H1 (cell line): ENCODE measurements at regions not wholly inside any gene's neighbourhood (a gene's known extent, or its start where the extent isn't known, plus 50 kb on each side); places are given as distances from the start of the nearest gene placed in this dataset.

ENCODE experiments used
- CTCF ChIA-PET: fragments of 300-600 bp; sonication (Branson Sonifier 250); formaldehyde crosslinking; loops from one replicate; lab custom pipeline; 2021; ENCODE audit not compliant: partially characterized antibody; lab: Charles Lee
- POLR2A ChIA-PET: fragments of 300-600 bp; sonication (Branson Sonifier 250); formaldehyde crosslinking; loops from one replicate; lab custom pipeline; 2021; ENCODE audit warnings: inconsistent platforms; ENCODE audit not compliant: partially characterized antibody; lab: Charles Lee
- DNase-seq, 2 experiments: peaks; one replicate each; pipeline versions ENCODE4 v3.0.0 to v3.0.0-alpha.2; 2010 to 2022; ENCODE audit warnings: low spot score in 2 of 2, low read depth in 1 of 2, mixed read lengths in 1 of 2
- FAIRE-seq: peaks from 2 replicates; lab custom pipeline; 2011; peaks lifted over from hg19 to GRCh38; lab: Jason Lieb, UNC
- H2AFZ ChIP-seq: 2 replicates; pipeline ENCODE4 v1.8.1; 2012; ENCODE audit warnings: low read length, inconsistent platforms
- H2AK5ac ChIP-seq: 2 replicates; pipeline ENCODE4 v1.6.1; 2013; ENCODE audit warnings: low read depth, low read length
- H2BK120ac ChIP-seq: replicated peaks from 2 replicates; pipeline ENCODE3; 2013; ENCODE audit warnings: low read depth, low read length, inconsistent platforms
- H2BK12ac ChIP-seq: 2 replicates; pipeline ENCODE4 v1.6.1; 2013; ENCODE audit warnings: low read depth, low read length
- H2BK15ac ChIP-seq: 2 replicates; pipeline ENCODE4 v1.6.1; 2013; ENCODE audit warnings: low read length
- H2BK20ac ChIP-seq: 2 replicates; pipeline ENCODE4 v1.6.1; 2013; ENCODE audit warnings: low read length
- H2BK5ac ChIP-seq: 2 replicates; pipeline ENCODE4 v1.6.1; 2013; ENCODE audit warnings: low read depth, low read length
- H3K14ac ChIP-seq: 2 replicates; pipeline ENCODE4 v1.6.1; 2013; ENCODE audit warnings: inconsistent platforms; ENCODE audit not compliant: insufficient read length
- H3K18ac ChIP-seq: 2 replicates; pipeline ENCODE4 v1.6.1; 2013; ENCODE audit warnings: low read length; ENCODE audit errors: extremely low read depth
- H3K23ac ChIP-seq: 2 replicates; pipeline ENCODE4 v1.6.1; 2013; ENCODE audit warnings: inconsistent platforms; ENCODE audit not compliant: insufficient read length
- H3K23me2 ChIP-seq: 2 replicates; pipeline ENCODE4 v1.6.1; 2013; ENCODE audit warnings: low read depth, low read length
- H3K27ac ChIP-seq: 2 replicates; pipeline ENCODE4 v1.6.1; 2011; ENCODE audit warnings: low read depth, low read length, inconsistent platforms
- H3K27me3 ChIP-seq, 4 experiments: replicated peaks in 1 of 4; 1 replicate in 1 of 4; 2 replicates in 3 of 4; pipeline versions ENCODE4 v1.6.1 to v1.8.1; 2011 to 2013; ENCODE audit warnings: low read length in 3 of 4, mild to moderate bottlenecking in 3 of 4, inconsistent platforms in 2 of 4, mixed read lengths in 2 of 4, moderate library complexity in 1 of 4; ENCODE audit not compliant: control insufficient read depth in 3 of 4, insufficient read depth in 3 of 4; ENCODE audit errors: extremely low read depth in 1 of 4
- H3K36me3 ChIP-seq, 4 experiments: 2 replicates each; pipeline versions ENCODE4 v1.6.1 to v1.8.1; 2011 to 2013; ENCODE audit warnings: mild to moderate bottlenecking in 4 of 4, low read length in 3 of 4, moderate library complexity in 2 of 4, control low read depth in 1 of 4, inconsistent platforms in 1 of 4; ENCODE audit not compliant: insufficient read depth in 4 of 4, control insufficient read depth in 2 of 4
- H3K4ac ChIP-seq: replicated peaks from 2 replicates; pipeline ENCODE3; 2013; ENCODE audit warnings: low read length, low read depth, mixed read lengths, inconsistent platforms; ENCODE audit not compliant: insufficient read length
- H3K4me1 ChIP-seq, 4 experiments: replicated peaks in 1 of 4; 1 replicate in 1 of 4; 2 replicates in 3 of 4; pipeline versions ENCODE4 v1.6.1 to v1.8.1; 2011 to 2013; ENCODE audit warnings: low read length in 3 of 4, inconsistent platforms in 2 of 4, mixed read lengths in 1 of 4; ENCODE audit not compliant: insufficient read depth in 4 of 4, control insufficient read depth in 3 of 4
- H3K4me2 ChIP-seq, 2 experiments: 2 replicates each; pipeline versions ENCODE4 v1.6.1 to v1.8.1; 2011 to 2013; ENCODE audit warnings: low read depth in 2 of 2, low read length in 2 of 2, control low read depth in 1 of 2, inconsistent platforms in 1 of 2, mild to moderate bottlenecking in 1 of 2; ENCODE audit not compliant: insufficient read depth in 1 of 2
- H3K4me3 ChIP-seq, 4 experiments: fragments of 200-600, 300-600 bp in 1 of 4; sonication (generic), shearing (Covaris generic), sonication (Bioruptor Twin) in 1 of 4; 2 replicates each; pipeline versions ENCODE4 v1.5.1 to v1.8.1; 2011 to 2016; ENCODE audit warnings: low read length in 4 of 4, low read depth in 3 of 4, control low read depth in 2 of 4, inconsistent platforms in 2 of 4, mild to moderate bottlenecking in 2 of 4, mixed read lengths in 1 of 4, moderate library complexity in 1 of 4; ENCODE audit not compliant: insufficient read depth in 2 of 4; ENCODE audit errors: extremely low read depth in 1 of 4
- H3K56ac ChIP-seq: replicated peaks from 2 replicates; pipeline ENCODE3; 2013; ENCODE audit warnings: low read depth, mild to moderate bottlenecking, mixed read lengths, low read length, inconsistent platforms; ENCODE audit not compliant: insufficient read length
- H3K79me1 ChIP-seq: 2 replicates; pipeline ENCODE4 v1.6.1; 2013; ENCODE audit warnings: low read depth, low read length, control low read depth
- H3K79me2 ChIP-seq, 2 experiments: 2 replicates each; pipeline versions ENCODE4 v1.6.1 to v1.8.1; 2012 to 2013; ENCODE audit warnings: low read length in 2 of 2, mild to moderate bottlenecking in 2 of 2, inconsistent platforms in 1 of 2; ENCODE audit not compliant: insufficient read depth in 2 of 2, control insufficient read depth in 1 of 2
- H3K9ac ChIP-seq, 4 experiments: replicated peaks in 1 of 4; 1 replicate in 1 of 4; 2 replicates in 3 of 4; pipeline versions ENCODE4 v1.6.1 to v1.8.1; 2011 to 2013; ENCODE audit warnings: low read depth in 3 of 4, low read length in 3 of 4, control low read depth in 2 of 4, mild to moderate bottlenecking in 2 of 4, moderate library complexity in 2 of 4, inconsistent platforms in 1 of 4; ENCODE audit errors: extremely low read depth in 1 of 4
- H3K9me3 ChIP-seq, 2 experiments: 2 replicates each; pipeline versions ENCODE4 v1.6.1 to v1.8.1; 2012 to 2013; ENCODE audit warnings: mild to moderate bottlenecking in 2 of 2, moderate library complexity in 2 of 2, control low read depth in 1 of 2, inconsistent platforms in 1 of 2, low read depth in 1 of 2, low read length in 1 of 2, mixed read lengths in 1 of 2; ENCODE audit not compliant: insufficient read depth in 2 of 2
- H4K20me1 ChIP-seq, 2 experiments: replicated peaks in 1 of 2; 2 replicates each; pipeline versions ENCODE3 to v1.8.1; 2011 to 2013; ENCODE audit warnings: inconsistent platforms in 2 of 2, low read length in 2 of 2, mild to moderate bottlenecking in 1 of 2; ENCODE audit not compliant: insufficient read depth in 2 of 2, control insufficient read depth in 1 of 2
- H4K5ac ChIP-seq: 2 replicates; pipeline ENCODE4 v1.6.1; 2013; ENCODE audit warnings: low read length, low read depth, mixed read lengths, inconsistent platforms; ENCODE audit not compliant: insufficient read length
- H4K8ac ChIP-seq: 2 replicates; pipeline ENCODE4 v1.8.0; 2013; ENCODE audit warnings: mild to moderate bottlenecking, moderate library complexity, low read length, inconsistent platforms; ENCODE audit not compliant: insufficient read depth; ENCODE audit errors: extremely low read depth
- H4K91ac ChIP-seq: replicated peaks from 2 replicates; pipeline ENCODE3; 2013; ENCODE audit warnings: low read length, mixed read lengths, inconsistent platforms; ENCODE audit not compliant: insufficient read length
- CTBP2 ChIP-seq: IDR thresholded peaks from 2 replicates; pipeline ENCODE4 v1.7.0; 2011; ENCODE audit warnings: borderline replicate concordance, mild to moderate bottlenecking, moderate library complexity, mixed read lengths, low read length; ENCODE audit not compliant: insufficient read depth, insufficient read length
- JUN ChIP-seq: IDR thresholded peaks from 2 replicates; pipeline ENCODE4 v1.6.1; 2011; ENCODE audit warnings: low read depth, mild to moderate bottlenecking, improper control_type of control experiment, low read length
- SP2 ChIP-seq: IDR thresholded peaks from 2 replicates; pipeline ENCODE4 v1.6.1; 2012; ENCODE audit warnings: mild to moderate bottlenecking, low read length, inconsistent platforms
- WGBS, 2 experiments: shearing (Covaris generic) in 1 of 2; methylation state at CpG; one replicate each; pipeline versions ENCODE4 v1.1.6 to v1.1.7; 2013 to 2015; ENCODE audit warnings: low lambda C conversion rate in 2 of 2, mixed read lengths in 2 of 2, inconsistent platforms in 1 of 2, low coverage in 1 of 2, missing lambda C conversion rate in 1 of 2; ENCODE audit not compliant: insufficient replicate concordance in 2 of 2, insufficient coverage in 1 of 2, insufficient read length in 1 of 2; ENCODE audit errors: extremely low coverage in 1 of 2, missing lambda C conversion rate in 1 of 2; 5-methylcytosine and 5-hydroxymethylcytosine counted together

DNA sequence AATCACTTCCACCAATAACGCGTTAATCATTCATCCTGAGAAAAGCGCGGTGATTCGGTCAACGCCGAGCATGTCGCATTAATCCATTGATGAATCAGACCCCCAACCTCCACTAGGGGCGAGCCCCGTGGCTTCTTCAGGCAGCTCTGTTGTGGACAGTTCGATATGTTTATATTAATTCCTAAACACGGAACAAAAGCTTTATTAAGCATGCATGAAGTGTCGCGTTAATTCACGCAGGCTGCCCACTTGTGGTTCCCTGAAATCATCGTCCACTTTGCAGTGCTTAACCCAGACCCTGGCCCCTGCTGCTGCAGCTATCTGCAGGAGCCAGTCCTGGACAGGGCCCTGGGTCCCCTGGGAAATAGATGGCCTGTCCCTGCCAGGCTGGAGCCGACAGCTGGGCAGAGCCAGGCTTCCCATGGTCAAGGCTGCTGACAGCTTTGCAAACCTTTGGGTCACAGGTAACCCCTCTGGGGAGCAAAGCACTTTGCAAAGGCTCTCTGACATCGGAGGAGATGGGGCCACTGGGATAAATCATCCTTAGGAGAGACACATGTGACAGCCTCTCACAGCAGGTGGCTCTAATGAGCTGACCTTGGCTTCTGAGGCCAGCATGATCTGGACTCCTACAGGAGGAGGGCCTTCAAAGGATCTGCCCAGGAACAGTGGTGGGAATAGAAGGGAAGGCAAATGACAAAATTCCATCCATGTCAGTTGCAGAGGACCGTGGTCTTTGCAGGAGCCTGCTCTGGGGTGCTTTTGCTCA, 137.0 kb upstream of the AJAP1 start:
- no peaks in the 10 kb centered on the region for H3K4me1 ChIP-seq
- CTCF ChIA-PET = interaction anchor here (0.7 kb wide), 1 partner anchor 9 kb away, joined by 3 read pairs; no protein-coding TSS in a partner anchor
- peaks cover 15 to 33% of the 10 kb centered on the region in 2 experiments; a peak in 3 of 4 replicates for H3K9me3 ChIP-seq
- H2BK15ac ChIP-seq = no peak overlapping the region
- H3K18ac ChIP-seq = no peak overlapping the region
- no peak overlapping the region for H3K4me2 ChIP-seq
- no peaks in the 10 kb centered on the region for H3K36me3 ChIP-seq
- H3K23me2 ChIP-seq = peaks cover 6% of the 10 kb centered on the region; the same call in 1 of the 2 replicates
- H2BK20ac ChIP-seq = no peak overlapping the region
- H2AK5ac ChIP-seq = no peak overlapping the region
- no peak overlapping the region for H3K9ac ChIP-seq
- H3K4me3 ChIP-seq = no peak overlapping the region
- no peaks in the 10 kb centered on the region for H3K79me2 ChIP-seq
- no peak overlapping the region for H3K56ac ChIP-seq
- H2BK120ac ChIP-seq = no peak overlapping the region
- no peak overlapping the region for H3K23ac ChIP-seq
- no peak overlapping the region for H4K5ac ChIP-seq
- DNase-seq = no peak
- H3K27ac ChIP-seq = no peak overlapping the region
- H4K20me1 ChIP-seq = no peaks in the 10 kb centered on the region
- no peak overlapping the region for H2BK5ac ChIP-seq
- no peaks in the 10 kb centered on the region for H3K79me1 ChIP-seq
- TF ChIP-seq JUN (no peak), SP2 (no peak), CTBP2 (no peak)
- TF ChIP-seq, all 59 proteins: peak for 0
- H2AFZ ChIP-seq = no peak overlapping the region
- H3K14ac ChIP-seq = no peak overlapping the region
- H3K4ac ChIP-seq = no peak overlapping the region
- no peak overlapping the region for H4K91ac ChIP-seq
- WGBS, 2 experiments = 87% methylated on average over 19 of the region's 19 CpGs; no CpG with 5 or more reads in 1 of the 2 experiments
- H4K8ac ChIP-seq = no peak overlapping the region
- H3K27me3 ChIP-seq = no peaks in the 10 kb centered on the region
- POLR2A ChIA-PET = no interaction called here
- no peak overlapping the region for H2BK12ac ChIP-seq
- no peak for FAIRE-seq
